SK-N-SH (cell line): ENCODE measurements at regions not wholly inside any gene's neighbourhood (a gene's known extent, or its start where the extent isn't known, plus 50 kb on each side); places are given as distances from the start of the nearest gene placed in this dataset.

ENCODE experiments used
- CTCF ChIA-PET: fragments of 300-600, 350-600 bp; formaldehyde crosslinking; extraction: SDS; loops from one replicate; lab custom pipeline; 2021; lab: Yijun Ruan, JAX
- POLR2A ChIA-PET: fragments of 350-600 bp; sonication (Branson Sonifier 250); formaldehyde crosslinking; extraction: SDS; loops from one replicate; lab custom pipeline; 2020; ENCODE audit warnings: antibody characterized with exemption, inconsistent platforms; lab: Yijun Ruan, JAX
- DNase-seq: peaks from one replicate; pipeline ENCODE4 v3.0.0; 2012
- H2AFZ ChIP-seq: fragments of 200-600 bp; sonication (generic); 2 replicates; pipeline ENCODE4 v1.8.1; 2016; ENCODE audit warnings: antibody characterized with exemption, mild to moderate bottlenecking, low read depth
- H3F3A ChIP-seq: fragments of 200-600 bp; sonication (generic); replicated peaks from 2 replicates; pipeline ENCODE3; 2016; ENCODE audit warnings: antibody characterized with exemption, mild to moderate bottlenecking; ENCODE audit not compliant: insufficient read depth
- H3K27ac ChIP-seq, 2 experiments: fragments of 200-500 bp in 1 of 2; fragments of 200-600 bp in 1 of 2; sonication (Bioruptor generic) in 1 of 2; sonication (generic), shearing (Covaris generic) in 1 of 2; 2 replicates each; pipeline versions ENCODE4 v1.5.1 to v1.6.1; 2014 to 2016; ENCODE audit warnings: low read depth in 2 of 2, inconsistent platforms in 1 of 2, low read length in 1 of 2, mild to moderate bottlenecking in 1 of 2, mixed read lengths in 1 of 2
- H3K27me3 ChIP-seq: fragments of 200-600 bp; sonication (generic), shearing (Covaris generic); 2 replicates; pipeline ENCODE4 v1.6.1; 2016; ENCODE audit warnings: mixed run types; ENCODE audit not compliant: insufficient read depth
- H3K36me3 ChIP-seq, 2 experiments: fragments of 200-500 bp in 1 of 2; fragments of 200-600 bp in 1 of 2; sonication (Bioruptor generic) in 1 of 2; sonication (generic) in 1 of 2; replicated peaks in 1 of 2; 2 replicates each; pipeline versions ENCODE3 to v1.5.1; 2014 to 2016; ENCODE audit warnings: low read length in 1 of 2, mild to moderate bottlenecking in 1 of 2; ENCODE audit not compliant: insufficient read depth in 2 of 2, control insufficient read depth in 1 of 2
- H3K4me1 ChIP-seq, 2 experiments: fragments of 200-500 bp in 1 of 2; fragments of 200-600 bp in 1 of 2; sonication (Bioruptor generic) in 1 of 2; sonication (generic), shearing (Covaris generic) in 1 of 2; 2 replicates each; pipeline versions ENCODE4 v1.5.1 to v1.6.1; 2014 to 2016; ENCODE audit warnings: low read depth in 1 of 2, low read length in 1 of 2, mixed run types in 1 of 2; ENCODE audit not compliant: insufficient read depth in 2 of 2, control insufficient read depth in 1 of 2
- H3K4me2 ChIP-seq: fragments of 200-600 bp; sonication (generic), shearing (Covaris generic); 2 replicates; pipeline ENCODE4 v1.6.1; 2017; ENCODE audit warnings: mixed run types
- H3K4me3 ChIP-seq, 2 experiments: fragments of 200-500 bp in 1 of 2; fragments of 200-600 bp in 1 of 2; sonication (Bioruptor generic) in 1 of 2; sonication (generic), shearing (Covaris generic) in 1 of 2; 2 replicates each; pipeline versions ENCODE4 v1.5.1 to v1.8.1; 2014 to 2016; ENCODE audit warnings: low read depth in 2 of 2, inconsistent platforms in 1 of 2, low read length in 1 of 2, mild to moderate bottlenecking in 1 of 2, mixed read lengths in 1 of 2, moderate library complexity in 1 of 2
- H3K79me2 ChIP-seq: fragments of 200-600 bp; sonication (generic); 2 replicates; pipeline ENCODE4 v1.8.1; 2017; ENCODE audit warnings: mild to moderate bottlenecking; ENCODE audit not compliant: insufficient read depth
- H3K9ac ChIP-seq: fragments of 200-600 bp; sonication (generic); 2 replicates; pipeline ENCODE4 v1.6.1; 2017; ENCODE audit warnings: mixed run types
- H3K9me2 ChIP-seq: fragments of 200-600 bp; sonication (generic); 2 replicates; pipeline ENCODE4 v1.6.1; 2017; ENCODE audit warnings: mixed run types
- H3K9me3 ChIP-seq: fragments of 200-600 bp; sonication (generic); 2 replicates; pipeline ENCODE4 v1.6.1; 2017; ENCODE audit warnings: mixed run types, mild to moderate bottlenecking, moderate library complexity
- H4K20me1 ChIP-seq: fragments of 200-600 bp; sonication (generic); 2 replicates; pipeline ENCODE4 v1.6.1; 2017; ENCODE audit warnings: mild to moderate bottlenecking, mixed run types; ENCODE audit not compliant: insufficient read depth
- EP300 ChIP-seq, 2 experiments: IDR thresholded peaks; 2 replicates each; pipeline versions ENCODE4 v1.4.0 to v1.6.1; 2012; ENCODE audit warnings: borderline replicate concordance in 1 of 2, low read depth in 1 of 2, low read length in 1 of 2
- FOXM1 ChIP-seq: IDR thresholded peaks from 2 replicates; pipeline ENCODE4 v1.4.0; 2012; ENCODE audit warnings: low read depth, mild to moderate bottlenecking
- GATA2 ChIP-seq: sonication (generic); formaldehyde crosslinking; IDR thresholded peaks from 2 replicates; pipeline ENCODE4 v1.5.0; 2020; ENCODE audit warnings: mild to moderate bottlenecking, missing genetic modification reagents
- MEF2A ChIP-seq: IDR thresholded peaks from 2 replicates; pipeline ENCODE4 v1.4.0; 2012; ENCODE audit warnings: low read depth, borderline replicate concordance
- MXI1 ChIP-seq: IDR thresholded peaks from 2 replicates; pipeline ENCODE4 v1.6.1; 2012; ENCODE audit warnings: mild to moderate bottlenecking, low read depth, low read length, improper control_type of control experiment
- NFIC ChIP-seq: IDR thresholded peaks from 2 replicates; pipeline ENCODE4 v1.4.0; 2012; ENCODE audit warnings: borderline replicate concordance
- RCOR1 ChIP-seq: fragments of 150-350 bp; IDR thresholded peaks from 2 replicates; pipeline ENCODE4 v1.6.1; 2017; ENCODE audit warnings: antibody characterized with exemption, low read length
- SIN3A ChIP-seq: IDR thresholded peaks from 2 replicates; pipeline ENCODE4 v1.6.1; 2012; ENCODE audit warnings: low read depth, mild to moderate bottlenecking, low read length, moderate library complexity, borderline replicate concordance
- TAF1 ChIP-seq: IDR thresholded peaks from 2 replicates; pipeline ENCODE4 v1.6.1; 2012; ENCODE audit warnings: low read depth, mild to moderate bottlenecking, low read length, moderate library complexity, borderline replicate concordance
- USF2 ChIP-seq: fragments of 150-350 bp; IDR thresholded peaks from 2 replicates; pipeline ENCODE4 v1.6.1; 2017; ENCODE audit warnings: antibody characterized with exemption, low read length, low read depth, borderline replicate concordance
- WGBS: methylation state at CpG from one replicate; pipeline ENCODE4 v1.1.6; 2017; ENCODE audit warnings: low lambda C conversion rate; 5-methylcytosine and 5-hydroxymethylcytosine counted together
- TF ChIP-seq, protein P1 (sequence below): fragments of 200-600 bp; sonication (generic); IDR thresholded peaks from 2 replicates; pipeline ENCODE4 v1.6.1; 2017; ENCODE audit warnings: antibody characterized with exemption, mild to moderate bottlenecking, moderate library complexity
- TF ChIP-seq, protein P2 (sequence below): IDR thresholded peaks from 2 replicates; pipeline ENCODE4 v1.6.1; 2012; ENCODE audit warnings: mild to moderate bottlenecking, low read depth, low read length, moderate library complexity
- TF ChIP-seq, protein P3 (sequence below): IDR thresholded peaks from 2 replicates; pipeline ENCODE4 v1.4.0; 2012; ENCODE audit warnings: low read depth

DNA sequence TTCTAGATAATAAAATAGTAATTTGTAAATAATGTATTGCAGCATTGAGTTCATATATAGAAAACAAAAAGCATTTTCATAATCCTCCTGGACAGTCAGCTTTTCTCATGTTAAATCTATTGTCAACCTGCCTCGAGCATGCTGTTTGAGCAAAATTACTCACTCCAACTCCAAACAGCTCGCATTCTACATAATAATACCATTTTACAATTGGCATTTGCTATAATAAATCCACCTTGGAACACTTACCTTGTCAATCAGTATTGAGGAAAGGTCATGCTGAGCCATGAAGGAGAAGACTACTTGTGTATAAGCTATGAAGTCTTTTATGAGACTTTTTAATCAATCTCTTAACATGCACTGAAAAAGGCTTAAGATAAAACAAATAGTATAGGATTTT is 682.6 kb downstream of the CBLN4 start:
- H3K27ac ChIP-seq, result no peak overlapping the region
- peaks cover 6% of the 10 kb centered on the region; the same call in 1 of the 2 replicates for H3K9me3 ChIP-seq
- no peaks in the 10 kb centered on the region for H3K79me2 ChIP-seq
- H3K36me3 ChIP-seq, result no peaks in the 10 kb centered on the region
- WGBS, result 4% methylated on average over 2 of the region's 2 CpGs
- CTCF ChIA-PET, result no interaction called here
- H4K20me1 ChIP-seq, result no peaks in the 10 kb centered on the region
- no peaks in the 10 kb centered on the region for H3K4me1 ChIP-seq
- H3K4me2 ChIP-seq, result no peak overlapping the region
- H2AFZ ChIP-seq, result no peak overlapping the region
- no peaks in the 10 kb centered on the region for H3K27me3 ChIP-seq
- no peak overlapping the region for H3K9ac ChIP-seq
- H3K9me2 ChIP-seq, result 0 out of 2 replicates have a peak, but pooled peaks cover 3% of the 10 kb centered on the region
- POLR2A ChIA-PET, result no interaction called here
- H3F3A ChIP-seq, result no peaks in the 10 kb centered on the region
- no peak for DNase-seq
- no peak overlapping the region for H3K4me3 ChIP-seq
- TF ChIP-seq, protein P1, sequence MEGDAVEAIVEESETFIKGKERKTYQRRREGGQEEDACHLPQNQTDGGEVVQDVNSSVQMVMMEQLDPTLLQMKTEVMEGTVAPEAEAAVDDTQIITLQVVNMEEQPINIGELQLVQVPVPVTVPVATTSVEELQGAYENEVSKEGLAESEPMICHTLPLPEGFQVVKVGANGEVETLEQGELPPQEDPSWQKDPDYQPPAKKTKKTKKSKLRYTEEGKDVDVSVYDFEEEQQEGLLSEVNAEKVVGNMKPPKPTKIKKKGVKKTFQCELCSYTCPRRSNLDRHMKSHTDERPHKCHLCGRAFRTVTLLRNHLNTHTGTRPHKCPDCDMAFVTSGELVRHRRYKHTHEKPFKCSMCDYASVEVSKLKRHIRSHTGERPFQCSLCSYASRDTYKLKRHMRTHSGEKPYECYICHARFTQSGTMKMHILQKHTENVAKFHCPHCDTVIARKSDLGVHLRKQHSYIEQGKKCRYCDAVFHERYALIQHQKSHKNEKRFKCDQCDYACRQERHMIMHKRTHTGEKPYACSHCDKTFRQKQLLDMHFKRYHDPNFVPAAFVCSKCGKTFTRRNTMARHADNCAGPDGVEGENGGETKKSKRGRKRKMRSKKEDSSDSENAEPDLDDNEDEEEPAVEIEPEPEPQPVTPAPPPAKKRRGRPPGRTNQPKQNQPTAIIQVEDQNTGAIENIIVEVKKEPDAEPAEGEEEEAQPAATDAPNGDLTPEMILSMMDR, result no peak
- TF ChIP-seq SIN3A (no peak), EP300 (IDR thresholded peaks at IDR 0.05; ENCODE audit: borderline replicate concordance in 1 of 2, low read depth in 1 of 2, low read length in 1 of 2) (no peak), GATA2 (CRISPR knock-in tag) (no peak), RCOR1 (no peak)
- TF ChIP-seq, protein P2, sequence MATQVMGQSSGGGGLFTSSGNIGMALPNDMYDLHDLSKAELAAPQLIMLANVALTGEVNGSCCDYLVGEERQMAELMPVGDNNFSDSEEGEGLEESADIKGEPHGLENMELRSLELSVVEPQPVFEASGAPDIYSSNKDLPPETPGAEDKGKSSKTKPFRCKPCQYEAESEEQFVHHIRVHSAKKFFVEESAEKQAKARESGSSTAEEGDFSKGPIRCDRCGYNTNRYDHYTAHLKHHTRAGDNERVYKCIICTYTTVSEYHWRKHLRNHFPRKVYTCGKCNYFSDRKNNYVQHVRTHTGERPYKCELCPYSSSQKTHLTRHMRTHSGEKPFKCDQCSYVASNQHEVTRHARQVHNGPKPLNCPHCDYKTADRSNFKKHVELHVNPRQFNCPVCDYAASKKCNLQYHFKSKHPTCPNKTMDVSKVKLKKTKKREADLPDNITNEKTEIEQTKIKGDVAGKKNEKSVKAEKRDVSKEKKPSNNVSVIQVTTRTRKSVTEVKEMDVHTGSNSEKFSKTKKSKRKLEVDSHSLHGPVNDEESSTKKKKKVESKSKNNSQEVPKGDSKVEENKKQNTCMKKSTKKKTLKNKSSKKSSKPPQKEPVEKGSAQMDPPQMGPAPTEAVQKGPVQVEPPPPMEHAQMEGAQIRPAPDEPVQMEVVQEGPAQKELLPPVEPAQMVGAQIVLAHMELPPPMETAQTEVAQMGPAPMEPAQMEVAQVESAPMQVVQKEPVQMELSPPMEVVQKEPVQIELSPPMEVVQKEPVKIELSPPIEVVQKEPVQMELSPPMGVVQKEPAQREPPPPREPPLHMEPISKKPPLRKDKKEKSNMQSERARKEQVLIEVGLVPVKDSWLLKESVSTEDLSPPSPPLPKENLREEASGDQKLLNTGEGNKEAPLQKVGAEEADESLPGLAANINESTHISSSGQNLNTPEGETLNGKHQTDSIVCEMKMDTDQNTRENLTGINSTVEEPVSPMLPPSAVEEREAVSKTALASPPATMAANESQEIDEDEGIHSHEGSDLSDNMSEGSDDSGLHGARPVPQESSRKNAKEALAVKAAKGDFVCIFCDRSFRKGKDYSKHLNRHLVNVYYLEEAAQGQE, result no peak

GRCh38 chr20:55316753-55317152 is 688.6 kb downstream of the CBLN4 start:
- Histone ChIP-seq H3K9me2 (0 out of 2 replicates have a peak, but pooled peaks cover 3% of the 10 kb centered on the region), H3F3A (no peaks in the 10 kb centered on the region), H3K36me3 (no peaks in the 10 kb centered on the region), H3K9ac (no peak overlapping the region), H3K4me2 (no peak overlapping the region), H3K79me2 (no peaks in the 10 kb centered on the region), H3K4me3 (no peak overlapping the region), H3K9me3 (no peaks in the 10 kb centered on the region; the same call in 1 of the 2 replicates), H3K27ac (no peak overlapping the region), H3K27me3 (no peaks in the 10 kb centered on the region), H4K20me1 (no peaks in the 10 kb centered on the region), H3K4me1 (no peaks in the 10 kb centered on the region), H2AFZ (no peak overlapping the region)
- ChIA-PET POLR2A (no interaction called here), CTCF (no interaction called here)
- WGBS, result 3% methylated on average over 1 of the region's 1 CpG
- no peak for DNase-seq
- TF ChIP-seq, protein P2, result no peak
- TF ChIP-seq, protein P3, sequence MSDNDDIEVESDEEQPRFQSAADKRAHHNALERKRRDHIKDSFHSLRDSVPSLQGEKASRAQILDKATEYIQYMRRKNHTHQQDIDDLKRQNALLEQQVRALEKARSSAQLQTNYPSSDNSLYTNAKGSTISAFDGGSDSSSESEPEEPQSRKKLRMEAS, result no peak
- TF ChIP-seq MXI1 (no peak), MEF2A (no peak), NFIC (no peak), USF2 (no peak), FOXM1 (no peak), TAF1 (no peak)
- TF ChIP-seq, protein P1, result no peak
